GM21619 (cell line): ENCODE measurements at regions not wholly inside any gene's neighbourhood (a gene's known extent, or its start where the extent isn't known, plus 50 kb on each side); places are given as distances from the start of the nearest gene placed in this dataset.

Experiments used
- ATAC-seq: cut with Tn5 transposase; IDR thresholded peaks from one replicate; pipeline ENCODE4 v1.9.1; 2021; ENCODE audit not compliant: unreplicated experiment

GRCh38 chr5:74044936-74045335 lies 418.9 kb downstream of the ARHGEF28 start:
- ATAC-seq: no peak

GRCh38 chr5:74042959-74043358 lies 417.0 kb downstream of the ARHGEF28 start:
- ATAC-seq: no peak

DNA sequence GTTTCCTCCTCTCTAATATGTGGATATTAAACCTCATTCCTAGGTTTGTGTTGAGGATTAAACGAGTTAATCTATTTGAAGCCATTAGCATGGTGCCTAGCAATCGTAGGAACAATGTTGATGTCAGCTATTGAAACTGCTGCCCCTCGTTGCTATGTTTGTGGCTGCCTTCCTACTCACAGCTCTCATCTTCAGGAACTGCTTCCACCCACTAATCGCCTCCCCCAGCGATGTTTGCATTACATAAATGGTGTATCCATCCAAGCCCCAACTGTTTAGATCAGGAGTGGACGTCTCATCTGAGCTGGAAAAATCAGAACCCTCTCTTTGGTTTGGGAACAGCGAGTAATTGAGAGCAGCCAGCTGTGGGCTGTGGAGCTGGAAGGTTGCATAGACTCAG lies 416.6 kb downstream of the ARHGEF28 start:
- no peak for ATAC-seq

DNA sequence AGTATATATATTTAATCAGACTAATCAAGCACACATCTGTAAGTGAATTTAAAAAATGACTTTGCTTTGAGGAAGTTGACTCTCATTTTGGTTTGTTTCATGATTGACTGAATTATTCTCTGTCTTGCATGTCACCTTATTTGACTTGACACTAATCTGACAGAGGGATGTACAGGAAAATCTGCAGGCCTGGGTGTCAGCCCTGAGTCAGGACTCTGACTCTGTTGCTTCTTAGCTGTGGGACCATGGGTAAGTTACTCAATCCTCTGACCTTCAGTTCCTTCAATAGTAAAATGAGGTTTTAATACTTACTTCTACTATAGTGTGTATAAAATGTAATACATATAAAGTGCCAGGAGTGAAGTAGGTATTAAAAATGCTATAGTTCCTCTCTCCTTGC lies 415.9 kb downstream of the ARHGEF28 start:
- ATAC-seq: no peak

DNA sequence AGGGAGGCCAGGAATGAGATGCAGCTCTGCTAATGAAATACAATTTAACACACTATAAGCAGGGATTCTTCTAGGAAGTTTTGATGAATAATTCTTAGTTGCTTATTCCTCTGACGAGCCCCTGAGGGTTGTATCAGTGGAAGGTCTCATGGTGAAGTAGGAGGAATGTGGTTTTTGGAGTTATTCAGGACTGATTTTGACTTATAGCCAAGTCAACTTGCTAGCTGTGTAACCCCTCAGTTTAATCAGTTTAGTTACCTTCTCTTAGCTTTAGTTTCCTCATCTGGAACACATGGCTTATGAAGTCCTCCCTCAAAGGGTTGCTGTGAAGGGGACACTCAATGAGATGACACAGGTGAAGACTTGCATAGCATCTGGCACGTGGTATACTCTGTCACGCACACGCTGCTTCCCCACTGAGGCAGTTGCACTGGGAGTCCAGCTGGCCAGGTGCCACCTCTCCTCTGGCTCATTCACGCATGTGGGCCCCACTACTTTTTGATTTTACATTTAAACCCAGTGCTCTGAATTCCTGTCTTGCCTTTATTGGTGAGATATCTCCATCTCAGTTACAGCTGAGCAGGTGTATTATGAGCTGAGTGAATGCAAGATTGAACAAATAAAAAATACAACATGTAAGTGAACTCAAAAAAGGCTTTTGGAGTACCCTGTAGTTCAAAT lies 415.0 kb downstream of the ARHGEF28 start:
- no peak for ATAC-seq

DNA sequence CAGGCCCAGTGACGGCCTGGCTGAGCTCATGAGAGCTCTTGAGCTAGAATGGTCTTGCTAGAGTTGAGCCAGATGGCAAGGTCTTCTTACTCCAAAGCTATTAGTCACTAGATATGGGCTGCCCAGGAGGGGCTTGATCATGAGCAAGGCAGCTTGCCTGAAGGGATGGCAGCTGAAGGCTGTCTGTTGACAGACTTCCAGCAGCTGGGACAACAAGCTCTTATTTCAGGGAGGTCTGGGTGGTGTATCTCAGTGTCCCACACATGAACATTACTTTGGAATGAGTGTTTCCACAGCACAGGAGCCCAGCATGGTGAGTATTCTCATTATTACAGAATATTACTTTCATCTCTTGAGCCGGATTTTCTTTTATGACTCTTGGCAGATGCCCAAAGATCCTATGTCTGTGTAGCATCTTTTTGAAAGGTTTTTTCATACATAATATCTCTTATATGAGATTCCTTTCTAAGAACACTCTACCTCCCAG lies 414.1 kb downstream of the ARHGEF28 start:
- no peak for ATAC-seq

DNA sequence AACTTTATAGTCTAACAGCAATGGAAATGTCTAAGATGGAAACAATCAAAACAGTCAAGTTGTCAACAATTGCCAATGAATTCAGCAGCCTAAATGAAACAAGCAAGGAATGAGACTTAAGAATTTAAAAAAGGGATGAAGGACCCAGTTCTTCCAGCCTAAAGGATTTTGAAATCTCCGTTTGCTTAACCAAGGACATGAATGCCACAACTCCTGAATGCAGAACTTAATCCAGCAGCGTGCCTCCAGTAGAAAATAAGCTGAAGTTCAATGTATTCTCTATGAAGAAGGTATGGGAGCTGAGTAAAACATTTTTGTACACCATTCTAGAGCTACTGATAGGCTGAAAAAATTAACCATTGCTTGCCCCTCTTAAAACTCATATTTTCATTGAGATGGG lies 411.3 kb downstream of the ARHGEF28 start:
- ATAC-seq: no peak

DNA sequence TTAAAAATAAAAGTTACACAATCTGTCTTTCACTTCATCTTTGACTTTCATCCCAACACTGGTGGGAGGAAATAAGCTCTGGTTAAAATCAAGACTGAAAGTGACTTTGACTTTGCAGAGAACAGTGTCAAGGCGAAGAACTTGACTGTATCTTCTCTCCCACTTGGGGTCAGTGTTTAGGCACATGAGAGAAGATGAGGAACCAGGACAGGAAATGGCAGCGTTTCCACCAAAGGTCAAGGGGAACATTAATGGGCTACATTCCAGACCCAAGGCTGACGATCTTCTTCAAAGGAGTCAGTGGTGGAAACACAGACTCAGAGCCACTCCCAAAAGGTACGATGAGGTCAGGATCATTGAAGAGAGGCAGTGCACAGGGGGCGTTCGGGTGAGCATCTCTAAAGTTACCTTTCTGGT lies 409.5 kb downstream of the ARHGEF28 start:
- peak; percentile 65 for ATAC-seq

DNA sequence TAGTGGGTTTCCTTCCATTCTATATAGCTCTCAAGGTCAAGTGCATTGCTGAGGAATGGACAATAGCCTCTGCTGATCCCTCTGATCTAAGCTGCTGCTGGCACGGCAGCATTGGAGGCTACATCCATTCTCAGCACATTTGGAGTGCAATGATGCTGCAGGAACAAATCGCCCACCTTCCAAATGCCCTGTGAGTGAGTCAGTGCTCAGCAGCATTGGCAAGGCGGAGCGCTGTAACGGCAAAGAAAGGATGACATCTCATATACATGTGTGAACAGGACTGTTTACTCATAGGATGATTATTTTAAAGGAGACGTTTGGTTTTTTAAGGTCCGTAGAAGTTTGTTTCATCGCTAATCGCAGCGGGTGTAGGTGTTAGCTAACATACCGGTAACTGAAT lies 408.7 kb downstream of the ARHGEF28 start:
- ATAC-seq: no peak

DNA sequence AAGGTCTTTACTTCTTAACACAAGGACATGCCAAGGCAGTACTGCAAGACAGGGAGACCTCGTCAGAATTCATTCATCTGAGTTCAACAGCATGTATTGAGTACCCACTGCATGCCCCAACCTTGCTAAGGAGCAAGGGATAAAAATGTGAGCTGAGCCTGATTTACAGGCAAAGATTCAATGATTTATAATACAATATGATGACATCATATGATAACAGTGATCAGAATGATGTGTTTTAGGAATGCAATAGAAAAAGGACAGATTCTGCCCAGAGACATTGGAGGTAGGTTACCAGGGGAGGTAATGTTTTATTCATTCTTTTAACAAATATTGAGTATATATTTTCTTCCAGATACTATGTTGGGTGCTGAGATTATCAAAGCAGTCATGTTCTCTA lies 406.6 kb downstream of the ARHGEF28 start:
- no peak for ATAC-seq

DNA sequence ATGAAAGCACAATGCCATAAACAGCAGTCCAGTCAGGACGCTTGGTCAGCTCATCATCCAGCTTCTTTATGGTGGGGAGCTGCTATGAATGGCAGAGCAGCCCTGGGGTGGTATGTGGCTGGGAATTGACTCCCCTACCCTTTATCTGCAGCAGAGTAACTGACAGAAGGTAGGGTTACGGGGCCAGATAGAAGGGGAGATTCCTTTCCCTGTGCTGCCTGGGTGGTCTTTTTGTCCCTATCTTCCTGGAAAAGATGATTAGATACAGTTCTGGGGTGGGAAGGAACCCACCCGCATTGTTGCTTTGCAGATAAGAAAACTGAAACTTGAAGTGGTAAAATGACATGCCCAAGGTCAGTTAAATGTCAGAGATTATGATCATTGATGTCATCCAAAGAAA lies 405.5 kb downstream of the ARHGEF28 start:
- ATAC-seq: no peak

- no peak for ATAC-seq
Observed at GRCh38 chr5:74030821-74031220, 404.8 kb downstream of the ARHGEF28 start.

- no peak for ATAC-seq
Observed at GRCh38 chr5:74030371-74030770, 404.4 kb downstream of the ARHGEF28 start.

DNA sequence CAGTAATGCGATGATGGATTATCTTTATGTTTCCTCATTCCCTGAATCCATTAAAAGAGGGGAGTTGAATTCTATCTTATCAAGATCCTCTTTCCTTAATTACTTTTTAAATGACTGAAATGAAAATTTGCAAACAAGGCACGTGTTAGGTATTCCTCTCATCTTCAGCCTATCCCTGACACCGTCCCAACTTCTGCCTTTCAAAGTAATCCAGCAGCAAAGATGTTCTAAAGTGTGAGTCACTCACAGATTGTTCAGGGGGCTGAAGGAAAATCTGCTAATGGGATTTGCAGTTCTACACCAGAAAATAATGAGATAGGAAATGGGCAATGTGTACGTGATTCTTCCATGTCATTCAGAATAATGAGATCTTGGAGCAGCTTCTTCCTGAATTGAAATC lies 403.0 kb downstream of the ARHGEF28 start:
- ATAC-seq: no peak

- ATAC-seq: no peak
Observed at GRCh38 chr5:74028406-74028805, 402.4 kb downstream of the ARHGEF28 start.

DNA sequence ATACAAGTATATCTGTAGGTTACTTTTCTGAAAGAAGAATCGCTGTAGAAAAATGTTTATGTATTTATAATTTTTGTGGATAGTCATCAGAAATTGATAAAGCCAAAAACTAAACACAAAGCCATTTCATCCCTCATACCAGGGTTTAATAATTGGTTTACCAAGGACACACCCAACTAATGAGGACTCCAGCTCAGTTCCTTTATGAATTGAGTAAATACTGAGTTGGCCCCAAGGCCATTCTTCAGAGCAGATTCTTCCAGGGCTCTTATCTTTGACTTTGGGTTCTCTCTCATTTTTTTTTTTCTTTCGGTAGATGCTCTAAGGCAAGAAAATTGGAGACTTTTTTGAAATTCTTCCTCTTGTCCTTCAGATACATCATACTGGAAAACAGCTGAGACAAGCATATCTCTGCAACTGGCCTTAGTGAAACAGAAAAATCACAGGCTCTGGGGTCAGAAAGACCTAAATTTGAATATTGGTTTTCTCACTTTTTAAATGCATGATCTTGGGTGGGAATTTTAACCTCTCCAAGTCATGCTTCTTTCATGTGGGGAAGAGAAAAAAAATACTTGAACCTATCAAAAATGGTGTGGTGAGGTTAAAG lies 401.8 kb downstream of the ARHGEF28 start:
- ATAC-seq: no peak

GRCh38 chr5:74026310-74026709 lies 400.3 kb downstream of the ARHGEF28 start:
- ATAC-seq: no peak

DNA sequence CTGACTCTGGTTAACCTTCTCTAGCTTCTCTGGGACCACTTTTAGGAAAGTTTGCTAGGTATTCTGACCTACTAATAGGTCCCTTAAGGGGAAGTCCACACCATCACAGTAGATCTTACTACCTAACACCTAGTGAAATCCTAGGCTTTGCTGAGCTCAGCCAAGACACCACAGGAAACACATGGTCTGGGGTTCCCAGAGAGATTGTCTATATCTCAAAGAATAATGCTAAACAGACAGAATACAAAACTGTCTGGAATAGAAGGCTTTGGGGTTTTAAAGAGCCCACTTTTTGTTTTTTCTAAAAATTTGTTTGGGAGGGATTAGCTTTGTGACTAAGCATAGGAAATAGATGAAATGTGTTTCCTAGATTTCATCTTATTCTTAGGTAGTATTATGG lies 395.1 kb downstream of the ARHGEF28 start:
- no peak for ATAC-seq

- no peak for ATAC-seq
Observed at GRCh38 chr5:74020503-74020902, 394.5 kb downstream of the ARHGEF28 start.

- no peak for ATAC-seq
Observed at GRCh38 chr5:74019923-74020322, 393.9 kb downstream of the ARHGEF28 start.

GRCh38 chr5:74017786-74018211 lies 391.8 kb downstream of the ARHGEF28 start:
- no peak for ATAC-seq

DNA sequence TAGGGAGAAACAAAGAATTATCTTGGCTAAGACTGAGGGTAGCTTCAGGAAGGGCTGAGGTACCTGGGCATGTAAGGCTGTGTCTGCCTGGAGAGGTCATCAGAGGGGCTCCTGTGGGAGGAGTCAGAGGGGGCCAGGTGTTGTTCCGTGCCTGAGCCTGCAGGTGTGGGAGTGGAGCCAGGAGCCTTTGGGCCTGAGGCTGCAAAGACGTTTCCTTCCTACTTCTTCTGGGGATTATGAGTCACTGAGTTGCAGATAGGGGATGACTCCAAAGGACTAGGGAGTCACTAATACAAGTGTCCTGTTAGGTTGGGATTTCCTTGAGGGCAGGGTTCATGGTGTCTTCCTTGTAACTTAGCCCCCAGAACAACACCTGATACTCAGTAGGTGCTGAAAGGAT lies 391.1 kb downstream of the ARHGEF28 start:
- no peak for ATAC-seq

GRCh38 chr5:74016373-74016772 lies 390.4 kb downstream of the ARHGEF28 start:
- ATAC-seq: no peak
